GM11168 (cell line): ENCODE measurements at regions not wholly inside any gene's neighbourhood (a gene's known extent, or its start where the extent isn't known, plus 50 kb on each side); places are given as distances from the start of the nearest gene placed in this dataset.

Source experiments
- in situ Hi-C: fragments of 300-500 bp; cut with MboI; formaldehyde crosslinking; loops from one replicate; pipeline ENCODE4 v1.12.0; 2022; ENCODE audit warnings: low sequenced_read_pairs; ENCODE audit not compliant: unreplicated experiment

DNA sequence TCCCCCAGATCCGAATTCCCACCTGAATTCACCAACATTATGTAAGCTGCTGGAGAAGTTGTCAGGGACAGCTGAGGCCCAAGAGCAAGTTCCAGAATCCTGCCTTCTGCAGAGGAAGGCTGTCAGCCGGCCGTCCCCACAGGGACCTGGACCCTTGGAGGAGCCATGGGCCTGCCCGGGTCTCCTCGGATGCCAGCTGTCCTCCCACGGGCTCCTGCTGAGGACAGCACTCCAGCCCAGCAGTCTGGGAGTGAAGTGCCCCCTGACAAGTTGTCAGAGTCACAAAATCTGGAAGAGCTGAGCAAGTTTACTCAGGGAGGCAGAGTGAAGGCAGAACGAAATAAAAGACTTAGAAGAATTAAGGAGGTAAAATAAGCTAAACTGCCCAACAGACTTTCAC is 192.5 kb upstream of the DAPK1 start:
- in situ Hi-C loops: loop anchor here (25.0 kb wide), 2 partner anchors 668 to 843 kb away; no protein-coding TSS in a partner anchor

DNA sequence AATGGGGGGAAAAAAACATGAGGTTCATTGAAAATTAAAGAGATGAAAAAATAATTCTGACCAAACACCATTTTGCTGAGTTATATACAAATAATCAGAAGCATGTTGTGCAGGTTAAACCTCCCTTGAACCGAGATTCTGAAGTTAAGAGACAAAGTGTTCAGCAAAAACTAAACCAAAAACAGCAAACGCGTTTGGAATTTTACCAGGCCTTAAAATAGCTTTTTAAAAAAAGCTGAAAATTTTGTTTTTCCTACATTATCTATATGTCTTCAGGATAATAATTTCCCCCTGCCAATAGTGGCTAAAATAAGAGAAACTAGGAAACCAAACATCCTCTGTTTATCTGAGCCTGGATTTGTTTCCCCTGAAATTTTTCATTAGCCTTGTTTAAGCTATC is 191.7 kb upstream of the DAPK1 start:
- in situ Hi-C loops: loop anchor here (25.0 kb wide), 2 partner anchors 669 to 844 kb away; no protein-coding TSS in a partner anchor

DNA sequence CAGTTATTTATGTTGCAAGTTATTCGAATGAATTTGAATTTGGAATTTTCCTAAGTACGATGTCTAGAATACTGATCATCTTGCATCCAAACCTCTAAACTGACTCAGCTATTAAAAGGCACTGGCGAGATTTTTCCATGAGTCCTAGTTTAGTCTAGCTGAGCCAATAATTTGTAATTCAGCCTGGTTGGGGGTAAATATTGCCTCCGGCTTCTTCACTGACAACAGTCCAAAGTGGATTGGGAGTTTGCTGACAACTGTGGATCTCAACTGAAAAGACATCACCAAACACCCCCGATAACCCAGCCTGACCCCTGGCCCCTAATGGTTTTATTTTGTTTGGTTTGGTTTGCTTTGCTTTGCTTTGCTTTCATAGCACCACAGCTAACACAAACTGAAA is 189.8 kb upstream of the DAPK1 start:
- in situ Hi-C loops: loop anchor here (25.0 kb wide), 2 partner anchors 671 to 846 kb away; no protein-coding TSS in a partner anchor

DNA sequence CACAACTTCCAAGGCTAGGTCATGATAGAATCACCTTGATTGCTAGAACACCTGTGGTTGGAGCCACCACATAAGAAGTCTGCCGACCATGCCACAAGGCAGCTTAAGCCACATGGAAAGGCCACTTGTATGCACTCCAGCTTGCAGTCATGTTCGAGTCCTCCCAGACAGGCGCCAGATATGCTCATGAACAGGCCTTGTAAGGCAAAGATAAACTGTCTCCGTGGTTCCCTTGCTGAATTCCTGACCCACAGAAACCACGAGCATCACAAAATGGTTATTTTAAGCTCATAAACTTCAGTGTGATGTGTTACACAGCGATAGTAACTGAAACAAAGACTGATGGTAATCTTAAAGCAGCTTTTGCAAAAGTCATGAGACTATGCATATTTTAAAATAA is 188.4 kb upstream of the DAPK1 start:
- in situ Hi-C loops: loop anchor here (25.0 kb wide), 2 partner anchors 672 to 847 kb away; no protein-coding TSS in a partner anchor

DNA sequence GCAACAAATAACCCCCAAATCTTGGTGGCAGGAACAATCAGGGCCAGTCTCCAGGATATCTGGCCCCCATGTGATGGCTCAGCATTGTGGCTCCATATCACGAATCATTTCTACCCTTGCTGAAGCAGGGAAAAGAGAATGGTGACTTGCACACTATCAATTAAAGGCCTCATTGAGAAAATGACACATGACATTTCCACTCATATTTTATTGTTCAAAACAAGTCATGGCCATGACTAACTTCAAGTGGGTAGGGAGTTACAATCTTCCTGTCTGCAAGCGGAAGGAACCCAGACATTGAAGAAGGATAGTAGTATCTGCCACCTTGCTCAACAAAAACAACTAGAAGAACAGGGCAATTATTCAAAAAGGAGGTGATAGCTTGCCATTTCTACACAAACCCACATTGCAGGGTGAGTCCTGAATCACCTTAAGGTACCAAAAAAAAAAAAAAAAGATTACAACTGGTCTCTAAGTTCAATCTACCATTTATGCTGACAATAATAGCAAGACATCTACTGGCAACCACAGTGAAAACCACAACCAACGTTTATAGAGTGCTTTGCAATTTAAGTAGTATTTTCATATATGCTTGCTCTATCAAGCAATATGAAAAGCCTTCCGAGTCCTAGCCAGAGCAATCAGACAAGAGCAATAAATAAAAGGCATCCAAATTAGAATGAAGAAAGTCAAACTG is 186.7 kb upstream of the DAPK1 start:
- in situ Hi-C loops: loop anchor here (25.0 kb wide), 2 partner anchors 674 to 849 kb away; no protein-coding TSS in a partner anchor

DNA sequence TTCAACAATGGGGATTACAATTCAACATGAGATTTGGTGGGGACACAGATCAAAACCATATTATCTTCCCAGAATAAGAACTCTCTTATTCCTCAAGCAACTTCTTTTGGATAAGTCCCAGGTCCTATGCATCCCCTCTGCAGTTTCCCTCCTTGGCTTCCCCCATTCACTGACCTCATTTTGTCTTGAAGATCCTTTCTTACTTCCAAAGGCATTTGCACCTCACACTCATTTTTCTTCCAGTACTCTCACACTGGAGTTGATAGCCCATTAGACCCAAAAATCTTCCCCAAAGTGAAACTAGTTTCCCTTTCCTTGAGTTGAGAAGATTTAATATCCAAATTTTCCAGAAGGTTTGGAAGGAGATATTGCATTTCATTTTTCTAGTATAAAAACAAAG is 178.0 kb upstream of the DAPK1 start:
- in situ Hi-C loops: loop anchor here (25.0 kb wide), 2 partner anchors 682 to 857 kb away; no protein-coding TSS in a partner anchor

DNA sequence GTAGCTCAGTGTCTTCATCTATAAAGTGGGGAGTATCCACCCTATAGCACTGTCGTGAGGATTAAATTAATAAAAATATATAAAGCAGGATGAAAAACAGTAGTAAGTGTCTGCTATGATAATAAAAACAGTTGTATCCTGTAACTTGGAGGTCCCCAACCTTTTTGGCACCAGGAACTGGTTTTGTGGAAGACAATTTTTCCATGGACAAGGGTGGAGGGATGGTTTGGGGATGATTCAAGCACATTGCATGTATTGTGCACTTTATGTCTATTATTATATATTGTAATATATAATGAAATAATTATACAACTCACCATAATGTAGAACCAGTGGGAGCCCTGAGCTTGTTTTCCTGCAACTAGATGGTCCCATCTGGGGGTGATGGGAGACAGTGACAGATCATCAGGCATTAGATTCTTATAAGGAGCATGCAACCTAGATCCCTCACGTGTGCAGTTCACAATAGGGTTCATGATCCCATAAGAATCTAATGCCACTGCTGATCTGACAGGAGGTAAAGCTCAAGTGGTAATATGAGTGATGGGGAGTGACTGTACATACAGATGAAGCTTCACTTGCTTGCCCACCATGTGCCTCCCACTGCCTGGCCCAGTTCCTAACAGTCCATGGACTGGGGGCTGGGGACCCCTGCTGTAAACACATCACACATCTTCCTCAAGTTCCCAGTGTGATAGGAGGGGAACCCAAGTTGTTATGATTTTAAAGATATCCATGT is 177.4 kb upstream of the DAPK1 start:
- in situ Hi-C loops: loop anchor here (25.0 kb wide), 2 partner anchors 683 to 858 kb away; no protein-coding TSS in a partner anchor

DNA sequence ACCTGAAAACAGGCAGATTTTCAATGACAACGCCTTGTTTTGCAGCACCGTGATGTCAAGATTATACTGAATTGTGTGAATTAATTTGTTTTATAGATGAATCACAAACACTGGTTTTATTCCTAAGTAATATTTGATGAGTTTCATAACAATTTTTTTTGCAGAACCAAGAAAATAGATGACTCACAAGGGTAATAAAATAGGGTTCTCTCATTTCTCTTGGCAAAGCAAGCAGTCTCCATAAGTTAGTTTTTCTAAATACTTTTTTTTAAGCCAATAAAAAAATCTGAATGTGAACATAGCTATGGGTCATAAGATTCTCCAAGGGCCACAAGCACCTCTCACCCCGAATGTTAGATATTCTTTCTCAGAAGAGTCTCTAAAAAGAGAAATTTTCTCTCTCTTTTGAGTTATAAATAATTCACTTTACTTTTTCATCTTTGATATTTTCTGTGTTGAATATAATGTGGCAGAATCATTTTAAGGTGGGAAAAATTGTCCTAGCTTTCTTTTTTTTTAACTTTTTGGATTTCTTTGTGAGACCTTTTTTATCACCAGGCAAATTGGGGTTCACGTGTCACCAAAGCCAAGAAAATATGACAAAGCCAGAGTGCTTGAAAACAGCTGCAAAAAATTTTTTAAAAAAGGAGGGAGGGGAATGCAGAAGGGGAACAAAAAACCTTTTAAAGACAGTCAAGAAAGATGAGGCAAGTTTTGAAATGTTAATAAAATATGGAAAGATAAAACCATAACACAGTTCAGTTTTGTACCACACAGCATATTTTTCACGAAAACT is 174.6 kb upstream of the DAPK1 start:
- in situ Hi-C loops: loop anchor here (25.0 kb wide), 2 partner anchors 686 to 861 kb away; no protein-coding TSS in a partner anchor

DNA sequence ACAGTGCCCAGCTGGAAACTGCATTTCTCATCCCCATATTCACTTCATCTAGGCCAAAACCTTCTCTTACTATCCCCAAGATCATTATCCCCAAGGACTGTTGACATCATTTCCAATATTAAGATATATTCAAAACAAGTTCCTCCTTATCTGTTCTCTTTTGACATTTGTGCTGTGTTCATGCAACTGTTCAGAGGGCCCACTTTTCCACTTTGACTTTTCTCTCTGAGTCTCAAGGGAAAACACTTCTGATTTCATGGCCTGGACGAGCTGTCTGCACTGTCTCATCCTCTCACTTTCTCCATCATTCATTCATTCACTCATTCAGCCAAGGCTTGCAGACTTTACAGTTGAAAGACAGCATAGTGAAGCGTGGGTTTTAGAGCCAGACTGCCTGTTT is 173.7 kb upstream of the DAPK1 start:
- in situ Hi-C loops: loop anchor here (25.0 kb wide), 2 partner anchors 687 to 862 kb away; no protein-coding TSS in a partner anchor

DNA sequence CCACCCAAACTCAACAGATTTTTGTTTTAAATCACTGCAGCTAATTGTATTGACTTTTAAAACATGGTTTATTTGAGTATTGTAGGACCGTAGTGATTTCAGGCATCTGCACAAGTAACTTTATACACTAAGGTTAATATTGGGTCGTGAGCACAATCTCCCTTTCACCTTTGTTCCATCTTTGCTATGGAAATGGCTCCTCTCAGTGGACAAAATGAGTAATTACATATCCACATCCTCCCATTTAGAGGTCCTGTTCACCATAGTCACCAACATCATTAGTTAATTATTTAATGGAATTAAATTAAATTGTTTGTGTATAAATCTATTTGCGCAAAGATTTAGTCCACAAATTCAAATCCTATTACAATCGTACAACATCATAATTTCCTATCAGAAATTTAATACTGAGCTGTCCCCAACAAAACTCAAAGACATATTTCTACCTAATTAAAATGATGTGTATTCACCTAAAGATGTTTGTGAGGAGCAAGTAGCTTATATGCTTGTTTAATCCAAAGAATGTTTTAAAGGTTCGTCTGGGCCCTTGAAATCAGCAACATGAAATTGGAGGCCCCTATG is 173.0 kb upstream of the DAPK1 start:
- in situ Hi-C loops: loop anchor here (25.0 kb wide), 3 partner anchors 338 to 862 kb away; no protein-coding TSS in a partner anchor

DNA sequence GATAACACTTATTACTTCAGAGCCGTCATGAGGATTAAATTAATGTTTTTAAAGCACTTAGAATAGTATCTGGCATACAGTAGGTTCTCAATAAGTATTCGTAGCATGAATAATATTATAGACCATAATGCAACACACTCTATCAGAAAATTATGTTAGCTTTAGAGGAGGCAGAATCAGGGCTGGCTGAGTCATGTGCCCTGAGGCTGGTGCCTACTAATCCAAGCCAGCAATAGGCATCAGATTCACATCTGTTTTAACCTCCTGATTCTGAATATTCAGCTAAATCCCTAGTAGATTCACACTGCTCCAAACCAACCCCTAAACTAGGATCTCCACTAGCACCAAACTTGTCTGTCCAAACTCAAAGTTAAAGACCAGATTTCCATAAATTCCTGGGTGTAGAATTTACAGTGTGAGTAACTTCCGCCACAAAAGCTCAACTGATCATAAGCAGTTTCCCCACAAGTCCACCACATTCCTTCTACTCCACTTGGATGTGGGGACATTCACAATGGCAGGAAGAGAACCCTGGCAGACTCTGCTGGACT is 170.0 kb upstream of the DAPK1 start:
- in situ Hi-C loops: loop anchor here (25.0 kb wide), 1 partner anchor 335 kb away; no protein-coding TSS in a partner anchor

DNA sequence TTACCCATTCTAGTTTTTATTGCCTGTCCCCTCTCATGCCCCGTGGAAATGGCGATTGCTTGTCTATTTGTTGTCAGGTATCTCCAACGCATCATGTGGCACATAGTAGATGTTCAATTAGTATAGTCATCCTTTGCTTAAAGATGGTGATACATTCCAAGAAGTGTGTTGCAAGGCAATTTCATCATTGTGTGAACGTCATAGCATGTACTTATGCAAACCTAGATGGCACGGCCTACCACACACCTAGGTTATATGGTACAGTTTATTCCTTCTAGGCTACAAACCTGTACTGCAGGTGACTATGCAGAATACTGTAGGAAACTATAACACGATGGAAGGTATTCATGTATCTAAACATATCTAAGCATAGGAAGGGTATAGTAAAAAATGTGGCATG is 163.9 kb upstream of the DAPK1 start:
- in situ Hi-C loops: loop anchor here (25.0 kb wide), 1 partner anchor 328 kb away; no protein-coding TSS in a partner anchor

DNA sequence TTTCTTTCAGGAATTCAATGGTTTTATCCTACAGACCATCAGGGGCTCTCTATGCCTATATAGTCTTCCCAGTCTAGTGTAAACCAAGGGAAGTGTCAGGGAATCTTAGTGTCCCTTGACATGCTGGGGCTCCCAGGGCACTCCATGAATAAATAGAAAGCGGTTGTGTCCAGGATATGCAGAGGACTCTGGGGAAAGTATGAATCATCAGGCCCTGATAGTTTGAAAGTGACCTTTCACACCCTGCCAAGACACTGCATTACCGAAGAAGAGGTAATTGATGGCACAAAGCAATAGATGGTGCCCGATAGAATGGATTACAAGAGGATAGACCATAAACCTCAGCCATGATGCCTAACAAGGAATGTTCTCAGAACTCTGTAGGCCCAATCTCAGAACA is 163.3 kb upstream of the DAPK1 start:
- in situ Hi-C loops: loop anchor here (25.0 kb wide), 1 partner anchor 328 kb away; no protein-coding TSS in a partner anchor

DNA sequence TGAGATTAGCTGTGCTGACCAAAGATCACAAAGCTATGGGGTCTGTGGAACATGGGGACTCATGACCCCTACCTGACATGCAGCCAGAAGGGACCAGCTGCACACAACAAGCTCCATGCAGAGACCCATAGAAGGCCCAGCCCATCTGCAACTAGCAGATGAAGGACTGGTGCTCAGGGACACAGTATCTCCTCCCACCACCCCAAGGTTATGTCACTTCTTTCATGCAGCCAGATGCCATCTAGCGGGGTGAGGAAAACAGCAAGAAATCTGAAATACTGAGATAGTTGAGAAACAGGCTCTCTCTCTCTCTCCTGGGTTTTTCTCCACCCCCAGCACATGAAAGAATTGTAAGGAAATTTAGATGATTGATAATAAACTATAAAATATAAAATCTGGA is 161.3 kb upstream of the DAPK1 start:
- in situ Hi-C loops: loop anchor here (25.0 kb wide), 1 partner anchor 326 kb away; no protein-coding TSS in a partner anchor

DNA sequence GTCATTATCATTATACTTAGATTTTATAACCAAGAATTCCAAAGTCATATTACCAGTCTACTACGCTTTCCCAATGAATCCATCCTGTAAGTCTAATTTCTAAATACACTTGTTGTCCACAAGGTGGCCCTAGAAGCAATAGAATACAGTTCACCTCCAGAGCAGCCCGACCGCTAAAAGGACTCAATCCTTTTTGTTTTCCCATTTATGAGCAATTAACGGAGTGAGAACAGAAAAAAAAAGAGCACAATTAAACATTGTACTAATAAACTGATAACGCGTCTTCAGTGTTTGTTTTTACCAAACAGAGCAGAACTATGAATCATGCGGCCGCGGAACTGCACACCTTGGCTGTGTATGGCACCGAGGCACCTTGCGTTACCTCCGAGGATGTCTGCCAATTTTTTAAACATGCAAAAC is 160.7 kb upstream of the DAPK1 start:
- in situ Hi-C loops: loop anchor here (25.0 kb wide), 1 partner anchor 325 kb away; no protein-coding TSS in a partner anchor

DNA sequence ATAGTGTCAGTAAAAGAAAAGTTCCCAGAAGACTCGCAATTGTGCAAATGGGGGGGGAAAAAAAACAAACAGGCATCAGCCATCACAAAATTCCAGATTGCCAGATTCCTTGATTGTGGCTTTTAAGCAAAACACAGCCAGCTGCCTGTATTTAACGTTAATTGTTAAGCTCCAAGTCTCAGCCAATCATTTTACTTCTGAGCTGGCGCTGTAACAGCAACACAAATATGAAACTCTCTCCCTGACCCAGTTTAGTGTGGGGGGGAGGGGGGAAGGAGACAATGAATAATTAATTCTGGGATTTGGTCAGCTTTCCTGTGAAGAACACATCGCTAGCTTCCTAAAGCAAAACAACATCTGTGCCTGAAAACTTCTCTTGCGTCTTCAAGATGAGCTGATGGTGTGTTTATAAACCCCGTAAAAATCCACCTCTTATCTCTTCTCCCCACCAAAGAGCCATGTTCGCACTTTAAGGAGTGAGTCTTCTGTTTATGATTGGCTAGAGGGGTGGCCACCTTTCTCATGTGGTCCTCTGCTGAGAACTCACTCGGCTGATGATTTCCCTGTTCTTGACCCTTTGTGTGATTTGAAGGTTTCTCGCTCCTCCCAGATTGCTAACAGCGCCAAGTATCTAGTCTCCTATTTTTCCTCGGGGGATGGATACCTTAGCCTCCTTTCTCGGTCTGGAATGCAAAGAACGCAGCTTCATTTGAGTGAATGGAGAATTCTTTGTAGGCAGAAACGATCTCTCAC is 160.2 kb upstream of the DAPK1 start:
- in situ Hi-C loops: loop anchor here (25.0 kb wide), 1 partner anchor 325 kb away; no protein-coding TSS in a partner anchor

DNA sequence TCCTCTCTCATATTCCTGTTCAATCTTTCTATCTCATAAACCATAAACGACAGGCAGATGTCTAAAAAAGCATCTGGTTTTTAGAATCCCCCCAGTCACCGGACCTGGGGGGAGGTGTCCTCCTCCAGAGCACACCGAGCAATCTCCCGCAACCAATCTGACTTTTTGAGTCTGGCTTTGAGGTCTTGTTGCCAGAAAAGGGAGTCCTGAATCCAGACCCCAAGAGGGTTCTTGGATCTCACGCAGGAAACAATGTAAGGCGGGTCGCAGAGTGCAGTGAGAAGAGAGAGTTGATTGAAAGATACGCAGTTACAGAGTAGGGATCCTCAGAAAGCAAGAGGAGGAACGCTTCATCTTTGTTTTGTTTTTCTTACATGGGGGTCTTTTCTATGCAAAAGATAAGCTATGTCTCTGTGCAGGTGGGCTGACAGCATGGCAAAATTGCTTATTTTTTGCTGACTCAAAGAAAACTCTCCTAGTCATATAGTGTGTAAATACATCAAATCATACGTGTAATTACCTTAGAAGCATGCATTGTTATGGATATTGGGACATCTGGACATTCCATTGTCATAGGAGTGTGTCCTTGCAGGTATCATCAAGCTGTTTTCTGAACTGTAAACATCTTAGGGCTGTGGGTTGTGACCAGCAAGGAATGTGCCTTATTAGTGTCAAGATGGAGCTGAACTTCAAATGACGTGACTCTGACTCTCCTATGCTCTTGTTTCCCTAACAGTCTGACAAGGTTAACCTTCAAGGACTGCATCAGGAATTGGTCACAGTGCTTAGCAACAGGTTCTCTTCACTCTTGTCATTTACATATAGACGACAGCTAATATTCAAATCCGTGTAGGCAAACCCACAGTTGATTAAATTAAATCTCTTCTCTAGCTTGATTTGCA is 159.3 kb upstream of the DAPK1 start:
- in situ Hi-C loops: loop anchor here (25.0 kb wide), 1 partner anchor 324 kb away; no protein-coding TSS in a partner anchor
